Hepatocyte (in vitro differentiated cells): ENCODE measurements at regions not wholly inside any gene's neighbourhood (a gene's known extent, or its start where the extent isn't known, plus 50 kb on each side); places are given as distances from the start of the nearest gene placed in this dataset.

Experiments used
- DNase-seq: peaks from one replicate; pipeline ENCODE4 v3.0.0-alpha.2; 2016; ENCODE audit warnings: low spot score
- H2AFZ ChIP-seq: fragments of 200-600 bp; sonication (generic); 2 replicates; pipeline ENCODE4 v1.6.0; 2016; ENCODE audit warnings: antibody characterized with exemption, mild to moderate bottlenecking
- H3K27ac ChIP-seq: fragments of 200-600 bp; sonication (generic); 2 replicates; pipeline ENCODE4 v1.5.1; 2016; ENCODE audit warnings: mild to moderate bottlenecking
- H3K27me3 ChIP-seq: fragments of 200-600 bp; sonication (generic); 2 replicates; pipeline ENCODE4 v1.6.1; 2016
- H3K36me3 ChIP-seq: fragments of 200-600 bp; sonication (generic); replicated peaks from 2 replicates; pipeline ENCODE4 v1.5.1; 2016; ENCODE audit warnings: low read depth; ENCODE audit not compliant: insufficient read depth
- H3K4me1 ChIP-seq: fragments of 200-600 bp; sonication (generic); 2 replicates; pipeline ENCODE4 v1.5.1; 2016; ENCODE audit warnings: mild to moderate bottlenecking, moderate library complexity; ENCODE audit not compliant: insufficient read depth
- H3K4me2 ChIP-seq: fragments of 200-600 bp; sonication (generic); 2 replicates; pipeline ENCODE4 v1.6.0; 2016
- H3K4me3 ChIP-seq: fragments of 200-600 bp; sonication (generic); 2 replicates; pipeline ENCODE4 v1.5.1; 2016; ENCODE audit warnings: mild to moderate bottlenecking
- H3K79me2 ChIP-seq: fragments of 200-600 bp; sonication (generic); 2 replicates; pipeline ENCODE4 v1.6.0; 2017; ENCODE audit warnings: mild to moderate bottlenecking
- H3K9me2 ChIP-seq: fragments of 200-600 bp; sonication (generic); replicated peaks from 2 replicates; pipeline ENCODE4 v1.6.0; 2017; ENCODE audit warnings: mild to moderate bottlenecking; ENCODE audit not compliant: insufficient read depth
- H3K9me3 ChIP-seq: fragments of 200-600 bp; sonication (generic); 2 replicates; pipeline ENCODE4 v1.5.1; 2016; ENCODE audit warnings: low read depth, mild to moderate bottlenecking
- H4K20me1 ChIP-seq: fragments of 200-600 bp; sonication (generic); 2 replicates; pipeline ENCODE4 v1.6.0; 2016; ENCODE audit warnings: mild to moderate bottlenecking; ENCODE audit not compliant: insufficient read depth, poor library complexity, severe bottlenecking
- EZH2 ChIP-seq: fragments of 200-600 bp; sonication (generic); IDR thresholded peaks from 2 replicates; pipeline ENCODE4 v1.6.1; 2016; ENCODE audit warnings: antibody characterized with exemption, mild to moderate bottlenecking, borderline replicate concordance
- EZH2phosphoT487 ChIP-seq: fragments of 200-600 bp; sonication (generic); IDR thresholded peaks from one replicate; pipeline ENCODE4 v1.6.1; 2018; ENCODE audit warnings: antibody characterized with exemption, mild to moderate bottlenecking, low read depth, moderate library complexity; ENCODE audit not compliant: unreplicated experiment, severe bottlenecking
- WGBS: methylation state at CpG from one replicate; pipeline ENCODE4 v1.1.6; 2016; ENCODE audit warnings: low lambda C conversion rate; ENCODE audit errors: missing lambda C conversion rate; 5-methylcytosine and 5-hydroxymethylcytosine counted together
- TF ChIP-seq, protein P1 (sequence below): fragments of 200-600 bp; sonication (generic); IDR thresholded peaks from 2 replicates; pipeline ENCODE4 v1.5.1; 2016; ENCODE audit warnings: antibody characterized with exemption, mild to moderate bottlenecking; ENCODE audit not compliant: poor library complexity

DNA sequence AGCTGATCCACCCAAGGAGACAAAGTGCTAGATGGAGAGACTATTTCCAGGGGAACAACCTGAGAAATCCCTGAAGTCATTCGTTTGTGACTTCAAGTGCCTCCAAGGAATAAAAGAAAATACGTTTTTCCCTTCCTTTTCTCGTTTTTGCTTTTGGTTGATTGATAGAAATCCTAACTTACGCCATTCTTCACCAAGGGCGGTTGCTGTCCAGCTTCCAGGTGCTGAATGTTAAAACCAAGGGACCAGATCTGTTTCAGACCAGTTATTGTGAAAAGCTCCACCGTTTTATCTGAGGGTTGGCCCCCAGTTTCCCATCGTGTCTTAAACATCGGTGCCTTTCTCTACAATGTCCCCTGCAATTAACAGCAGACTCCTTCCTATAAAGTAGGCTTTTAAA lies 600.7 kb upstream of the SGCD start:
- Histone ChIP-seq H4K20me1 (no peaks in the 10 kb centered on the region), H3K4me2 (no peak overlapping the region), H3K27me3 (peaks cover 66% of the 10 kb centered on the region), H3K27ac (no peak overlapping the region), H3K4me1 (peaks cover 15% of the 10 kb centered on the region), H3K4me3 (no peak overlapping the region), H3K9me3 (no peaks in the 10 kb centered on the region), H3K36me3 (no peaks in the 10 kb centered on the region), H3K79me2 (no peaks in the 10 kb centered on the region), H2AFZ (no peak overlapping the region), H3K9me2 (no peaks in the 10 kb centered on the region)
- TF ChIP-seq EZH2 (no peak), EZH2phosphoT487 (no peak)
- TF ChIP-seq, protein P1, sequence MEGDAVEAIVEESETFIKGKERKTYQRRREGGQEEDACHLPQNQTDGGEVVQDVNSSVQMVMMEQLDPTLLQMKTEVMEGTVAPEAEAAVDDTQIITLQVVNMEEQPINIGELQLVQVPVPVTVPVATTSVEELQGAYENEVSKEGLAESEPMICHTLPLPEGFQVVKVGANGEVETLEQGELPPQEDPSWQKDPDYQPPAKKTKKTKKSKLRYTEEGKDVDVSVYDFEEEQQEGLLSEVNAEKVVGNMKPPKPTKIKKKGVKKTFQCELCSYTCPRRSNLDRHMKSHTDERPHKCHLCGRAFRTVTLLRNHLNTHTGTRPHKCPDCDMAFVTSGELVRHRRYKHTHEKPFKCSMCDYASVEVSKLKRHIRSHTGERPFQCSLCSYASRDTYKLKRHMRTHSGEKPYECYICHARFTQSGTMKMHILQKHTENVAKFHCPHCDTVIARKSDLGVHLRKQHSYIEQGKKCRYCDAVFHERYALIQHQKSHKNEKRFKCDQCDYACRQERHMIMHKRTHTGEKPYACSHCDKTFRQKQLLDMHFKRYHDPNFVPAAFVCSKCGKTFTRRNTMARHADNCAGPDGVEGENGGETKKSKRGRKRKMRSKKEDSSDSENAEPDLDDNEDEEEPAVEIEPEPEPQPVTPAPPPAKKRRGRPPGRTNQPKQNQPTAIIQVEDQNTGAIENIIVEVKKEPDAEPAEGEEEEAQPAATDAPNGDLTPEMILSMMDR: no peak
- 6% methylated on average over 8 of the region's 8 CpGs for WGBS
- peak; percentile 42 for DNase-seq

- Histone ChIP-seq H3K4me3 (peak overlapping the region; percentile 52), H3K9me3 (no peaks in the 10 kb centered on the region), H3K4me1 (peaks cover 12% of the 10 kb centered on the region), H3K4me2 (peak overlapping the region; percentile 95), H3K9me2 (no peaks in the 10 kb centered on the region), H3K27ac (no peak overlapping the region), H2AFZ (peak overlapping the region; percentile 68), H4K20me1 (no peaks in the 10 kb centered on the region), H3K36me3 (no peaks in the 10 kb centered on the region), H3K27me3 (peaks cover 80% of the 10 kb centered on the region), H3K79me2 (no peaks in the 10 kb centered on the region)
- peak; percentile 5 for DNase-seq
- WGBS: 5% methylated on average over 28 of the region's 36 CpGs
- no peak for TF ChIP-seq EZH2phosphoT487
- no peak for TF ChIP-seq EZH2
- TF ChIP-seq, protein P1: no peak
These were observed 599.3 kb upstream of the SGCD start for GRCh38 chr5:155727512-155728145.

DNA sequence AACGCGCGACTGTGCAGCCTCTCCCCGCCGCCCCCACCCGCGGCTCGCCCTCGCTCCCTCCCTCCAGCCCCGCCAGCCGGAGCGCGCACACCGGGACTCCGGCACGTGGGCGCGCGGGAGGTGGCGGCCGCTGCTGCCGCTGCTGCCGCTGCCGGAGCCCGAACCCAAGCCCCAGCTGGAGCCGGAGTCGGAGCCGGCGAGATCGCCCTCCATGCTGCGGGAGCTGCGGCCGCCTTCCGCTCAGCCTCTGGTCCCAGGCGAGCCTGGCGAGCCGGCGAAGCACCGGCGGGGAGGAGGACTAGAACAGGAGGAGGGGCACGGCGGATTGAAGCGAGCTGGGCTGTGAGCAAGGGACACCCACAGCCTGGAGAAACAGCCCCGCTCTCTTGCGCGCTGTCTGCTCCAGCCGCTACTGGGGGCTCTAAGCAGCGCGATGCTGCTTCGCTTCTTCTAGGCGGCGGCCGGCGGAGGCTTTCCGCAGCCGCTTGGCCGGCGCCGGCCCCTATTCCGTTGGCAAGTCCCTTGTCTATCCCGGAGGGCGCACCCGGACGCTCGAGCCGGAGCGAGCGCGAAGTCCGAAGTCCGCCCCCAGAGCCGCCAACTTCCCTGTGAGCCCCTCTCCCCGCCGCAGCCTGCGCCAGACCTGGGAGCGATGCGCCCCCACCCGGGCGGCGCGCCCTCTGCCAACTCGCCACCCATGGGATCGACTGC lies 598.7 kb upstream of the SGCD start:
- WGBS: 2% methylated on average over 79 of the region's 83 CpGs
- Histone ChIP-seq H3K79me2 (no peaks in the 10 kb centered on the region), H2AFZ (peak overlapping the region; percentile 68), H3K36me3 (no peaks in the 10 kb centered on the region), H3K27ac (no peak overlapping the region), H3K9me2 (no peaks in the 10 kb centered on the region), H3K27me3 (peaks cover 81% of the 10 kb centered on the region), H3K4me1 (peaks cover 12% of the 10 kb centered on the region), H3K4me3 (peak overlapping the region; percentile 52), H3K4me2 (peak overlapping the region; percentile 95), H3K9me3 (no peaks in the 10 kb centered on the region), H4K20me1 (no peaks in the 10 kb centered on the region)
- peak; percentile 82 for DNase-seq
- TF ChIP-seq, protein P1: no peak
- peak; percentile 22 for TF ChIP-seq EZH2
